ENCODE measurements at regions not wholly inside any gene's neighbourhood (a gene's known extent, or its start where the extent isn't known, plus 50 kb on each side); places are given as distances from the start of the nearest gene placed in this dataset.
"Not testable (repeated sequence)": the region's sequence is repeated elsewhere in the genome, so short reads cannot be mapped to it uniquely, and the experiment has no call there.

DNA sequence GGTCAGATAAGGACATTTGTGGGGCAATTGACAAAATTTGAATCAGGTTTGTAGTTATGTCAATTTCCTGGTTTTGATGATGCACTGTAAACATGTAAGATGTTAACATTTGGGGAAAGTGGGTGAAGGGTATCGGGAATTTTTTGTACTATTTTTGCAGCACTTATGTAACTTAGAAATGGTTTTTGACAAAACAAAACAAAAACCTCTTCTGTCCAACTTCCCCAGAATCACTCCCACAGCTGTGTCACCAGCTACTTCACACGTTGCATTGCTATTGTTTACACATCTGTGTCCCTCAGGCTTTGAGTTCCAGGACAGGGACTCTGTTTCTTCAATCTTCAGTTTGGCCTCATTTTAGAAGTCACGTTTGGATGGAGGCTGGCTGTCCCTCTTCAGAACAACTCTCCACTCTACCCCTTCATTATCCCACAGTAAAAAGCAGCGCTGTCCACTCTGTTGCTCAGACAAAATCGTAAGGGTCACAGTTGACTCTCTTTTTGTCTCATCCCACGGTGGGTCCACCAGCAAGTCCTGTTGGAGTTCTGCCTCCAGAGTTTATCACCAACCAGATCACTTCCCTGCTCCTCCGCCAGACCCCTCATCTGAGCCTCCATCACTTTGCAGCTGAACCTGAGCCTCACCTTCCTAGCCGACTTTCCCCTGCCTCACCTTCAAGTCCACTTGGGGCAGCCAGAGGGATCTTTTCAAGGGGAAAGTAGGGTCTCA is 63.2 kb downstream of the NENF start:
- DNase-seq (ENCODE audit: low read depth) = no peak

- no peak for DNase-seq (ENCODE audit: low read depth)
Observed at GRCh38 chr1:212496682-212497081, 64.0 kb downstream of the NENF start.

DNA sequence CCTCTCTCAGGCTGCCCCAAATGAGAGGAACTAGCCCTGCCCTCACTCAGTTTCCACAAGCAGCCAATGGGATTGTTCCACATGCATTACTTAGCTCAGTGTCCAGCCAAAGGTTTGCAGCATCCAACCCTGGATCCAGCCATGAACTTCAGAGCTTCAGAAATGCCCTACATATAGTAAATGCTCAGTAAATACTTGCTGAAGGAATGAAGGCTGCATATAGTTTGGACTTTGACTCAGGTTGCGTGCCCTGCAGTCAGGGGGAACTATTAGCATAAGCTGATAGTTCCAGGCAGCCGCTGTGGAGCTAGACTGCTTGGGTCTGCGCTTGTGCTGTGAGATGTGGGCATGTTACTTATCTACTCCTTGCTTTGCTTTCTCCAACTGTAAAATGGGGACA is 64.8 kb downstream of the NENF start:
- DNase-seq (ENCODE audit: low read depth) = no peak

DNA sequence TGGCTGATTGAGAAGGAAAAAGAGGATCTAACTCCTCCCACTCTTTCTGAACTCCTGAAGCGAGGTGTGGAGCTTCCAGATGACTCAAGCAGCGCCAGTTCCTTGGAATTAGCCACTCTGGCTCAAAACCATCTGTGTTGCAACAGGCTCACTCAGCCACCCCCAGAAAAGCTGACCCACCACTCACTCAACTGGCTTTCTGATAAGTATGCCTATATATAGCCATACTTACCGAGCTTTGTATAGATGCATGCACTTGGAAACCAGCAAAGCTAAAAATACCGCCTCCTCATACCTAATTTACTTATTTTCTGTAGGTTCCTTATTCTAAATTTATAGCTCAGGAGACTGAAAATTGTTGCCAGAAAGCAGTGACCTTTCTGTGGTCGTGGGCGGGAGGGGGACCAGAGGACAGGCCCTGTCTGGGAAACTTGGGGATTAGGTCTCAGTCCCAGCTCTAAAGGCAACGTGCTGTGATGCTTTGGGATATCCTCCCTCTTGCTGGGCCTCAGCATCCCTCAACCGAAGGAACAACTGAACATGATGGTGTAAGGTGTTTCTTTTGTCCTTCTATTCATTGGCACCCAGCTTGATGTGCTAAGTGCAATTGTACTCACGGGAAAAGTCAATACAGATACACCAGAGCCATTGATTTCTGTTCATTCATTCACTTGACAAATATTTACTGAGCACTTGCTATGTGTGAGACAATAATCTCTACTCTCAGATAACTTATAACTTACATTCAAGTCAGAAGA is 65.7 kb downstream of the NENF start:
- DNase-seq (ENCODE audit: low read depth) = no peak

GRCh38 chr1:212500351-212500750 is 67.6 kb downstream of the NENF start:
- DNase-seq (ENCODE audit: low read depth) = no peak

GRCh38 chr1:212500983-212501382 is 68.3 kb downstream of the NENF start:
- no peak for DNase-seq (ENCODE audit: low read depth)

GRCh38 chr1:212503714-212504113 is 71.0 kb downstream of the NENF start:
- no peak for DNase-seq (ENCODE audit: low read depth)

DNA sequence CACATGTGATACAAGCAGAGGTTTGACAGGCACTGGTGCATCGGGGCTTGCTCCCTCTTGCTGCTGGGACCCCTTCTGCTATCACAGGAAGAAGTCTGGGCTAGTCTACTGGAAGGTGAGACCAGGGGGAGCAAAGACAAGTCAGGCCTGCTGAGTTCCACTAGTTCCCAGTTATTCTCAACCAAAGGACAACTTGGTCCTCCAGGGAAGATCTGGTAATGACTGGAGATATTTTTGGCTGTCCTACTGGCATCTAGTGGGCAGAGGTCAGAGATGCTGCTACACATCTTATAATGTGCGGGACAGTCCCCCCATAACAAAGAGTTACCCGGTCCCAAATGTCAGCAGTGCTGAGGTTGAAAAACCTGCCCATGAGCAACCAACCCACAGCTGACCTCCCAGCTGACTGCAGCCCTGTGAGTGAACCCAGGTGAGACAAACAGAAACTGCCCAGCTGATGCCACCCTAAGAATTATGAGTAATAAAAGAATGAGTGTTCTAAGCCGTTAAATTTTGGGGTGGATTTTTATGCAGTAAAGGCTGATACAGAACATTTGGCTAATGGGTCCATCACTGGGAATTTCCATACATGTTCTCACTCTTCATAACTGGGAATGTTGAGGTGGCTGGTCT is 71.6 kb downstream of the NENF start:
- no peak for DNase-seq (ENCODE audit: low read depth)

- DNase-seq (ENCODE audit: low read depth) = no peak
Observed at GRCh38 chr1:212506666-212507065, 73.9 kb downstream of the NENF start.

DNA sequence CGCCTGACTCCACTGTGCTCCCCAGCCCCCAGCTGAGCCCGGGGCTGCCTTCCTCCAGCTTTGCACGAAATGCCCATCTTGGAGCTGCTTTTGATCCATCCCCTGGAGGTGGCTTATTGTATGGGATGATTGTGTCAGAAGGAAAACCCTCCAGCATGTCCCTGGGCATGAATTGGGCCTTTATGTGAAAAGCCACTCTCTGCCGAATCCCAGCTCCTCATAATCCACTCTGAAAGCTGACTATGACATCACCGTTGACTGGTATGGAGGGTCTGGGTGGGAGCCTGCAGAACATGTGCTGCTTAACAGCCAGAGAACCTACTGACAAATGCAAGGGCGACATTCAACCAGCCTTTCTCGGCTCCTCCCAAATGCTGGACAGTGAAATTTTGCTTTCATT is 74.6 kb downstream of the NENF start:
- DNase-seq (ENCODE audit: low read depth) = no peak

GRCh38 chr1:212512816-212513559 is 80.3 kb downstream of the NENF start:
- DNase-seq (ENCODE audit: low read depth) = no peak

GRCh38 chr1:212513586-212513985 is 80.9 kb downstream of the NENF start:
- DNase-seq (ENCODE audit: low read depth) = no peak

- no peak for DNase-seq (ENCODE audit: low read depth)
Observed at GRCh38 chr1:212514056-212514614, 81.4 kb downstream of the NENF start.

DNA sequence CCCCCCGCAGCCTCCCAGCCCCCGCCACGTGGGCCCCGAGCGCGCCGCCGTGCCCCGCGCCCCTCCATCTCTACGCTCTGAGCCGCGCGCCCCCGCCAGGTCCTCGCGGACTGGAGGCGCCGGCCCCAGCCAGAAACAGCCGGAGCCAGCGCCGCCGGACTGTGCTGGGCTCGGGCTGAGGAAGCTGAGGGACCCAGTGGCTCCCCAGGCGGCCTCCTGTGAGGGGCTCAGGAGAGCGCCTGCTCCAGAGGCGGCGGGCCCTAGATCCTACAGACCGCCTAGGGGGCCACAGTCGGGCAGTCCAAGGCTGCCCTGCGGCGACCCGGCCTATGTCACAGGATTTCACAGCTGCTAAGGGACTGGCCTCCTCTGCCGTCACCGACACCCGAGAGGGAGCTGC is 82.1 kb downstream of the NENF start:
- DNase-seq (ENCODE audit: low read depth) = no peak

- no peak for DNase-seq (ENCODE audit: low read depth)
Observed at GRCh38 chr1:212515329-212515760, 82.6 kb downstream of the NENF start.

DNA sequence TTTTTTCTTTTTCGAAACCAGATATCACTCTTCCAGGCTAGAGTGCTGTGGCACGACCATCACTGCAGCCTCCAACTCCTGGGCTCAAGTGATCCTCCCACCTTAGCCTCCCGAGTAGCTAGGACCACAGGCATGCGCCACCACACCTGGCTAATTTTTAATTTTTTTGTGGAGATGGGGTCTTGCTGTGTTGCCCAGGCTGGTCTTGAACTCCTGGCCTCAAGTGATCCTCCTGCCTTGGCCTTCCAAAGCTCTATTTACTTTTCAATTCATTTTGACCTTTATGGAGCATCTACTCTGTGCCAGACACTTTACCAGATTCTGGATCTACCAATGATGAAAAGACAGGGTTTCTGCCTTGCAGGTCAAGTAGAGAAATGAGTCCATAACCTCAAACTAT is 83.3 kb downstream of the NENF start:
- not testable (repeated sequence) for DNase-seq (ENCODE audit: low read depth)

GRCh38 chr1:212518188-212519054 is 85.7 kb downstream of the NENF start:
- DNase-seq (ENCODE audit: low read depth) = no peak

DNA sequence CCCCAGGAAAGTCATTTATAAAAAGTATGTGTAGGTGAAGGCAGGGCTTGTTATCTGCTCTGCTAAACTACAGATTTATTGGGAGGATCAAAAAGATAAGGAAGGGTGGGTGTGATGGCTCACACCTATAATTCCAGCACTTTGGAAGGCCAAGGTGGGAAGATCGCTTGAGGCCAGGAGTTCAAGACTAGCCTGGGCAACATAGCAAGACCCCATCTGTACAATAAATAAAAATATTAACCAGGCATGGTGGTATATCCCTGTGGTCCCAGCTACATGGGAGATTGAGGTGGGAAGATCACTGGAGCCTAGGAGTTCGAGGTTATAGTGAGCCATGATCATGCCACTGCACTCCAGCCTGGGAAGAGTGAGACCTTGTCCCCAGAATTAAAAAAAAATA is 86.4 kb downstream of the NENF start:
- no peak for DNase-seq (ENCODE audit: low read depth)

GRCh38 chr1:212520299-212520698 is 87.6 kb downstream of the NENF start:
- no peak for DNase-seq (ENCODE audit: low read depth)

DNA sequence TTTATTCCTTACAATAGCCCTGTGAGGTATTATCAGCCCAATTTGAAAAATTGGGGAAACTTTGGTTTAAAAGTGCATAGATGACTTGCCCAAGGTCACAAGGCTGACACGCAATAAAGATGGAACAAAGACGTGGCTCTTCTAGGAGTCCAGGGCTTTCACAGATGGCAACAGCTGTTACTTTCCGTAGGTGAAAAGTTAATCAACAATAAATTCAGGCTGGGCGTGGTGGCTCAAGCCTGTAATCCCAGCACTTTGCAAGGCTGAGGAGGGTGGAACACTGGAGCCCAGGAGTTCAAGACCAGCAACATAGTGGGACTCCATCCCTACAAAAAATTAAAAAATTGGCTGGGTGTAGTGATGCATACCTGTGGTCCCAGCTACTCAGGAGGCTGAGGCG is 87.8 kb upstream of the ATF3 start:
- no peak for DNase-seq (ENCODE audit: low read depth)

- DNase-seq (ENCODE audit: low read depth) = no peak
Observed at GRCh38 chr1:212525479-212526110, 83.0 kb upstream of the ATF3 start.
